ENCODE measurements at regions not wholly inside any gene's neighbourhood (a gene's known extent, or its start where the extent isn't known, plus 50 kb on each side); places are given as distances from the start of the nearest gene placed in this dataset.

DNA sequence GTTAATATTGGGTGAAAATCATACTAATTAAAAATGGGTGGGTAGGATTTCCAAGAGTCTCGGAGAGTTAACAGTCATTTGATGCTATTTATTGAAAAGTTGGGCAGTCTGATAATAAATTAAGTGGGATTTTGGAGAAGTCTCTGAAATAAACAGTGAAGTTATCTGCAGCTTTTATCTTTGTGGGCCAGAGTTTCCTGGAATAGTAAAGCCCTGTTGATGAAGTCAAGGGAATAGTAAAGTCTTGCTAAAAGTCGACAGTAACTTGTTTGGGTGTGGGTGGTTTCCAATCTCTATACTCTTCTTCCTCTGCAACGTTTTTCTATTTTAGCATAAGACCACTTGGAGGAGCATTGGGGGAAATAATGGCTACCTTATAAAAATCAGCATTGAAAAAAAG is 493.6 kb downstream of the EPM2A start:
- H3K27me3 ChIP-seq = no peaks in the 10 kb centered on the region
- TF ChIP-seq, protein P1, sequence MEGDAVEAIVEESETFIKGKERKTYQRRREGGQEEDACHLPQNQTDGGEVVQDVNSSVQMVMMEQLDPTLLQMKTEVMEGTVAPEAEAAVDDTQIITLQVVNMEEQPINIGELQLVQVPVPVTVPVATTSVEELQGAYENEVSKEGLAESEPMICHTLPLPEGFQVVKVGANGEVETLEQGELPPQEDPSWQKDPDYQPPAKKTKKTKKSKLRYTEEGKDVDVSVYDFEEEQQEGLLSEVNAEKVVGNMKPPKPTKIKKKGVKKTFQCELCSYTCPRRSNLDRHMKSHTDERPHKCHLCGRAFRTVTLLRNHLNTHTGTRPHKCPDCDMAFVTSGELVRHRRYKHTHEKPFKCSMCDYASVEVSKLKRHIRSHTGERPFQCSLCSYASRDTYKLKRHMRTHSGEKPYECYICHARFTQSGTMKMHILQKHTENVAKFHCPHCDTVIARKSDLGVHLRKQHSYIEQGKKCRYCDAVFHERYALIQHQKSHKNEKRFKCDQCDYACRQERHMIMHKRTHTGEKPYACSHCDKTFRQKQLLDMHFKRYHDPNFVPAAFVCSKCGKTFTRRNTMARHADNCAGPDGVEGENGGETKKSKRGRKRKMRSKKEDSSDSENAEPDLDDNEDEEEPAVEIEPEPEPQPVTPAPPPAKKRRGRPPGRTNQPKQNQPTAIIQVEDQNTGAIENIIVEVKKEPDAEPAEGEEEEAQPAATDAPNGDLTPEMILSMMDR (IDR thresholded peaks at IDR 0.05) = no peak
- no peak for TF ChIP-seq POLR2A (IDR thresholded peaks at IDR 0.05)
- no peak overlapping the region for H3K4me3 ChIP-seq
- H3K9me3 ChIP-seq = no peaks in the 10 kb centered on the region
- no peak for DNase-seq
- H3K4me1 ChIP-seq = no peaks in the 10 kb centered on the region
- no peak overlapping the region for H3K27ac ChIP-seq
- no peaks in the 10 kb centered on the region for H3K36me3 ChIP-seq

DNA sequence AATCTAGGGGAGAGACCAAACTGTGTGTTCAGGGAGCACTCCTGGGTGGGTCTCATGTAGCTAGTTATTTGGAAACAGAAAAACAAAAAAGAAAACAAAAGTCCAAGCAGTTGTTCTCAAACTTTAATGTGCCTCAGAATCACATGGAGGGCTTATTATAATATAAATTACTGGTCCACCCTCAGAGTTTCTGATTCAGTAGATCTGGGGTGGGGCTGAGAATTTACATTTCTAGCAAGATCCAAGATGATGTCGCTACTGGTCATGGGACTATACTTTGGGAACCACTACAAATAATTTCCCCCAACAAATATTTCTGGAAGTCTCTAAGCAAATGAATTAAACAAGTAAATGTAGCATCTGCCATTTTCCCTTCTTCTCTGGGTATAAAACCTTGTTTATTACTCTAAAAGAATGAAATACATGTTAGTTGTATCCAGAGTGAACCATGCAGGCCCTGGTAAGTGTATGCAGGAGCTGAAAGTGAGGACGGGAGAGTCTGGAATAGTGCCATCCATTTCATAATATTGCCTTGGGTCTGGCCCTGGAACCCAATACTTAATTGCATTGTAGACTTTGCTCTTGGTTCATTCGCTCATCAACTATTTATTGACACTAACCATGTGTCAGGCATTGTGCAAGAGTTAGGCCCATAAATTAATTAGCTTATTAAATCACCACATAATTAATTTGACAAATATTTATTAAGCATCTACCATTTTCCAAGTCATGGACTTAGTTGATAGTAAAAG is 490.8 kb downstream of the EPM2A start:
- Histone ChIP-seq H3K9me3 (no peaks in the 10 kb centered on the region), H3K27me3 (no peaks in the 10 kb centered on the region), H3K4me1 (no peaks in the 10 kb centered on the region), H3K4me3 (no peak overlapping the region), H3K27ac (no peak overlapping the region), H3K36me3 (no peaks in the 10 kb centered on the region)
- TF ChIP-seq, protein P1 (IDR thresholded peaks at IDR 0.05) = no peak
- no peak for TF ChIP-seq POLR2A (IDR thresholded peaks at IDR 0.05)
- no peak for DNase-seq

DNA sequence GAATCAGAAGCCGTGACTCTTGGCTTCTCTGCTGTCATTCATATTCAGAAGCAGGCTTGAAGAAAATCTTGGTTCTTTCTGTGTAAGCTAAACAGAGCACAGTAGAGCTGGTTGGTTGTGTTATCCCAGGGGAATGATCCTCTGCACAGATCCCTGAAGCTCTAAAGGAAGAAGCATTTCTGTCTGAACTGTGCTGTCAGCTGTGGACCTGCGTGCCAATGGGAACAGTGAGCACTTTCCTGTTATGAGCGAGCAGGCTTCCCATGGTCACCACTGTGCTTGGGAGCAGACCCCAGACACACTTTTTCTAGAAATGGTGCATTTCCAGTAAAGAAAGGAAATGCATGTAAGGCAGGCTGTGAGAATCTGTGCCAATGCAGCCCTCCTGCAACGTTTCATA is 490.2 kb downstream of the EPM2A start:
- Histone ChIP-seq H3K27me3 (no peaks in the 10 kb centered on the region), H3K9me3 (no peaks in the 10 kb centered on the region), H3K4me1 (no peaks in the 10 kb centered on the region), H3K27ac (no peak overlapping the region), H3K4me3 (no peak overlapping the region), H3K36me3 (no peaks in the 10 kb centered on the region)
- TF ChIP-seq, protein P1 (IDR thresholded peaks at IDR 0.05) = no peak
- TF ChIP-seq POLR2A (IDR thresholded peaks at IDR 0.05) = no peak
- DNase-seq = no peak

DNA sequence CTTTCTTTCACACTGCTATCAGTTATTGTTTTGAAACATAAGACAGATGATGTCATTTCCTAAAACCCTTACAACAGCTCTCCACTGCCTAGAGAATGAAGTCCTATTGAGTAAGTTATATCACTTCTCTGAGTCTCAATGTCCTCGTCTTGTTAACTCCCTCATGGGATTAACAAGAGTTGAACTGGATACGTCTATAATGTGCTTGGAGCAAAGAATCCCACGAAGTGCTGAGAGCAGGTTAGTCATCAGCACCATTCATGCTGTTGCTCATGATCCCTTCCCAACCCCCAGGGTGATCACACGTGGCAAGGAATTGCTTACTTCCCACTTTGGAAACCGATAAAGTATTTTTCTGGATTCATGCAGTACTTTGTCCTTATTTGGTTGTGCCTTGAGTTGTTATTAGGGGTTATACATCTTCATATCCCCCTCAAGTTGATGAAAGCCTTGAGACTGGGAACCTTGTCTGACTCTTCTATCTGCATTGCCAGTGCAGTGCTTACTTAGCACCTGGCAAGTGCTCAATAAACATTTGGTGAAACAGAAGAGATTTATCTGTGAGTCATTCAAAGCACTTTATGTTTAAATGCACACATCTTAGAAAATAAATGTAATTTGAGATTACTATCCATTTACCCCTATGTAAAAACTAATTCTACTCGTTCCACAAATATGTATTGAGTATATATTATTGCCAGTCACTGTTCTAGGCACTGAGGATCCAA is 487.5 kb downstream of the EPM2A start:
- no peaks in the 10 kb centered on the region for H3K9me3 ChIP-seq
- DNase-seq = no peak
- no peak overlapping the region for H3K4me3 ChIP-seq
- TF ChIP-seq, protein P1 (IDR thresholded peaks at IDR 0.05) = no peak
- TF ChIP-seq POLR2A (IDR thresholded peaks at IDR 0.05) = no peak
- H3K27ac ChIP-seq = no peak overlapping the region
- no peaks in the 10 kb centered on the region for H3K27me3 ChIP-seq
- no peaks in the 10 kb centered on the region for H3K36me3 ChIP-seq
- no peaks in the 10 kb centered on the region for H3K4me1 ChIP-seq

DNA sequence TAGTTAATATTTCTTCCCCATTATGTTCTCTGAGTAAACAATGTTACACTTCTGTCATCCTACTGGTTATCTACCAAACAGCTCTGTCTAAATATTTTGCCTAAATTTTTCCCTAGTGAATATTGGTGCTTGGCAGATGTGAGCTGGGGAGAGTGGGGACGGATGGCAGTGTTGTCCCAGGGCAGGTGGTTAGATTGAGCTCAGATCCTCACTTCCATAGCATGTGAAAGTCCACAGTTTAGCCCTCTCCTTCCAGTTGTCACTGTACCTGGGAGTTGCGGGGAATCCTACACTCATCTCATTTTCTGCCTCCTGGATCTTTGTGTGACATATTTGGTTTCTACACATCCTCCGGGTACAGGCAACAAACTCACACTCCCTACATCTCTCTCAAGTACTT is 484.9 kb downstream of the EPM2A start:
- no peaks in the 10 kb centered on the region for H3K36me3 ChIP-seq
- no peaks in the 10 kb centered on the region for H3K4me1 ChIP-seq
- no peak overlapping the region for H3K27ac ChIP-seq
- H3K9me3 ChIP-seq = no peaks in the 10 kb centered on the region
- no peak overlapping the region for H3K4me3 ChIP-seq
- no peaks in the 10 kb centered on the region for H3K27me3 ChIP-seq
- no peak for DNase-seq
- TF ChIP-seq, protein P1 (IDR thresholded peaks at IDR 0.05) = no peak
- TF ChIP-seq POLR2A (IDR thresholded peaks at IDR 0.05) = no peak

Measured in Peyer's patch (tissue), 4 donors.